ENCODE measurements at regions not wholly inside any gene's neighbourhood (a gene's known extent, or its start where the extent isn't known, plus 50 kb on each side); places are given as distances from the start of the nearest gene placed in this dataset.

DNA sequence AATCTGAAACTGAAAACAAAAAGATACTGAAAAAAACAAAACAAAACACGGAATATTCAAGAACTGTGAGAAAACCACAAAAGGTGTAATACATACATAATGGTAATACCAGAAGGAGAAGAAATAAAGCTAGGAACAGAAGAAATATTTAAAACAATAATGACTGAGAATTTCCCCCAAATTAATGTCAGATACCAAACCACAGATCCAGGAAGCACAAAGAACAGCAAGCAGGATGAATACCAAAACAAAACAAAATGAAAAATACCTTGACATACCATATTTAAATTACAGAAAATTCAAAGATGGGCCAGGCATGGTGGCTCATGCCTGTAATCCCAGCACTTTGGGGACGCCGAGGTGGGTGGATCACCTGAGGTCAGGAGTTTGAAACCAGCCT lies 57.7 kb upstream of the PARD3 start:
- ChIA-PET POLR2A (no interaction called here), CTCF (interaction anchor here (0.6 kb wide), 1 partner anchor 9 kb away, joined by 3 read pairs; no protein-coding TSS in a partner anchor)
- no peak for DNase-seq (ENCODE audit: low read depth, low spot score)
- H3K4me3 ChIP-seq (ENCODE audit: low read depth, low read length) = no peak overlapping the region
- TF ChIP-seq, protein P1, sequence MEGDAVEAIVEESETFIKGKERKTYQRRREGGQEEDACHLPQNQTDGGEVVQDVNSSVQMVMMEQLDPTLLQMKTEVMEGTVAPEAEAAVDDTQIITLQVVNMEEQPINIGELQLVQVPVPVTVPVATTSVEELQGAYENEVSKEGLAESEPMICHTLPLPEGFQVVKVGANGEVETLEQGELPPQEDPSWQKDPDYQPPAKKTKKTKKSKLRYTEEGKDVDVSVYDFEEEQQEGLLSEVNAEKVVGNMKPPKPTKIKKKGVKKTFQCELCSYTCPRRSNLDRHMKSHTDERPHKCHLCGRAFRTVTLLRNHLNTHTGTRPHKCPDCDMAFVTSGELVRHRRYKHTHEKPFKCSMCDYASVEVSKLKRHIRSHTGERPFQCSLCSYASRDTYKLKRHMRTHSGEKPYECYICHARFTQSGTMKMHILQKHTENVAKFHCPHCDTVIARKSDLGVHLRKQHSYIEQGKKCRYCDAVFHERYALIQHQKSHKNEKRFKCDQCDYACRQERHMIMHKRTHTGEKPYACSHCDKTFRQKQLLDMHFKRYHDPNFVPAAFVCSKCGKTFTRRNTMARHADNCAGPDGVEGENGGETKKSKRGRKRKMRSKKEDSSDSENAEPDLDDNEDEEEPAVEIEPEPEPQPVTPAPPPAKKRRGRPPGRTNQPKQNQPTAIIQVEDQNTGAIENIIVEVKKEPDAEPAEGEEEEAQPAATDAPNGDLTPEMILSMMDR (IDR thresholded peaks at IDR 0.05; ENCODE audit: insufficient read depth, low read length, missing control alignments) = no peak

DNA sequence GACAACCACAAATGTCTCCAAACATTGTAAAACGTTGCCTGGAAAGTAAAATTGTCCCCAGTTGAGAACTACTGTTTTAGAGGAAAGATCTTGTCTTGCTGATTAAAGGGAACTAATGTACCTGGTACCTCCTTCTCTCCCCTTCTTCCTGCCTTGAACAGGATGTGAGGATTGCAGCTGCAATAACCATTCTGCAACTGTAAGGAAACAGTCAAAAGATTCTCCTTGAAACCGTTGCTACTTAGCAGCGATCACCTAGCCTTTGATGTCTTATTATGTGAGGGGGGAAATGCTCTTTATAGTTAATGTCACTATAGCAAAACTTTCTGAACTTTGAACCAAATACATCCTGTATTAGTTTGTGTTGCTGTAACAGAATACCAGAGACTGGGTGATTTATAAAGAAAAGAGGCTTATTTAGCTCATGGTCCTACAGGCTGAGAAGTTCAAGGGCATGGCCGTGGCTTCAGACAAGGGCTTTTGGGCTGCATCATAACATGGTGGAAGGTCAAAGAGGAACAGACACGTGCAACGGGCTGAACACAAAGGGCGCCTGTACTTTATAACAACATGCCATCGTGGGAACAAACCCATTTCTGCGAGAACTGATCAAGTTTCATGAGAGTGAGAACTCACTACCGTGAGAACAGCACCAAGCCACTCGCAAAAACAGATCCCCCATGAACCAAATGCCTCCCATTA lies 54.2 kb upstream of the PARD3 start:
- POLR2A ChIA-PET = no interaction called here
- CTCF ChIA-PET = no interaction called here
- TF ChIP-seq, protein P1 (IDR thresholded peaks at IDR 0.05; ENCODE audit: insufficient read depth, low read length, missing control alignments) = no peak

DNA sequence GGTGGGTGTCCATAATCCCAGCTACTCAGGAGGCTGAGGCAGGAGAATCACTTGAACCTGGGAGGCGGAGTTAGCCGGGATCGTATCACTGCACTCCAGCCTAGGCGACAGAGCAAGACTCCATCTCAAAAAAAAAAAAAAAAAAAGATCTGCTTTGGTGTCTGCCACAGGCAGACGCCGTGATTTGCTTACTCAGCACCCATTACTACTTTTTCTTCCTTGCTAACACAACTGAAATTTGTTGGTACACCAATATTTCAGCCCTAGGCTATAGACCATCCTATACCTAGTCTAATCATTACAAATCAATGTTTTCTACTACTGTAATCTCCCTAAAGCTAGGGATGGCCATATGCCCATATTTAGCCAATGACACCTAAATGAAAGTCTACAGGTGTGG lies 53.5 kb upstream of the PARD3 start:
- no peak for DNase-seq (ENCODE audit: low read depth, low spot score)
- CTCF ChIA-PET = no interaction called here
- TF ChIP-seq, protein P1 (IDR thresholded peaks at IDR 0.05; ENCODE audit: insufficient read depth, low read length, missing control alignments) = no peak
- H3K4me3 ChIP-seq (ENCODE audit: low read depth, low read length) = no peak overlapping the region
- POLR2A ChIA-PET = no interaction called here

More for the DNA sequence above, 54.2 kb upstream of the PARD3 start:
- DNase-seq (ENCODE audit: low read depth, low spot score) = no peak
- H3K4me3 ChIP-seq (ENCODE audit: low read depth, low read length) = no peak overlapping the region

DNA sequence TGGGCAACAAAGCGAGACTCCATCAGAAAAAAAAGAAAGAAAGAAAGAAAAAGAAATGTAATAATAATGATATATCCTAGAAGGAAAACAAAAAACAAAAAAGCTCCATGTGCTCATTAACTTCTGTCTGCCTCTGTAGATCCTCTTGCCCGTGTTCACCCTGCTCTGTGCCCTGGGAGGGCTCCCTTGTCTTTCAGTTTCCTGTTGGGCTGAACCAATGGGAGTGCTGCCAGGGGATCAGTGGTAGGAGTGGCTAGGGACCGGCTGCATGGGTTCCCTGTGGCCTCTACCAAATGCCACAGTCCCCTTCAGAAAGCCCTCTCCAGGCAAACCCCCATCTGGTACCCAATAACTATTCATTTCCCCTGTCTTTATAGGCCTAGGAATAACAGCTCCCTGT lies 51.8 kb upstream of the PARD3 start:
- CTCF ChIA-PET = no interaction called here
- DNase-seq (ENCODE audit: low read depth, low spot score) = no peak

More for the DNA sequence above, 51.8 kb upstream of the PARD3 start:
- H3K4me3 ChIP-seq (ENCODE audit: low read depth, low read length) = no peak overlapping the region
- TF ChIP-seq, protein P1 (IDR thresholded peaks at IDR 0.05; ENCODE audit: insufficient read depth, low read length, missing control alignments) = no peak
- POLR2A ChIA-PET = no interaction called here
